Hematopoietic multipotent progenitor cell treated with erythropoietin and hydrocortisone succinate and interleukin-3 and kit ligand, for 17 days (in vitro differentiated cells): ENCODE measurements at regions not wholly inside any gene's neighbourhood (a gene's known extent, or its start where the extent isn't known, plus 50 kb on each side); places are given as distances from the start of the nearest gene placed in this dataset.

Source experiments
- DNase-seq: peaks from one replicate; pipeline ENCODE4 v3.0.0-alpha.2; 2015; ENCODE audit warnings: low spot score

GRCh38 chr11:69997352-69997751 lies 80.8 kb upstream of the ANO1 start:
- DNase-seq = no peak

GRCh38 chr11:69999721-70000120 lies 78.4 kb upstream of the ANO1 start:
- no peak for DNase-seq

- DNase-seq = no peak
These were observed 77.9 kb upstream of the ANO1 start for GRCh38 chr11:70000228-70000627.

- DNase-seq = no peak
These were observed 76.9 kb upstream of the ANO1 start for GRCh38 chr11:70001246-70001645.

GRCh38 chr11:70002433-70002832 lies 75.7 kb upstream of the ANO1 start:
- no peak for DNase-seq

- no peak for DNase-seq
These were observed 72.9 kb upstream of the ANO1 start for GRCh38 chr11:70005107-70005818.

- DNase-seq = no peak
These were observed 70.3 kb upstream of the ANO1 start for GRCh38 chr11:70007796-70008195.

- no peak for DNase-seq
These were observed 67.3 kb upstream of the ANO1 start for GRCh38 chr11:70010774-70011173.

GRCh38 chr11:70012134-70012733 lies 65.9 kb upstream of the ANO1 start:
- DNase-seq = no peak

- DNase-seq = no peak
These were observed 63.8 kb upstream of the ANO1 start for GRCh38 chr11:70014291-70014690.

GRCh38 chr11:70016666-70017367 lies 61.3 kb upstream of the ANO1 start:
- no peak for DNase-seq

- no peak for DNase-seq
These were observed 59.3 kb upstream of the ANO1 start for GRCh38 chr11:70018816-70019215.

- DNase-seq = no peak
These were observed 58.5 kb upstream of the ANO1 start for GRCh38 chr11:70019576-70020011.

GRCh38 chr11:70020336-70021214 lies 57.5 kb upstream of the ANO1 start:
- no peak for DNase-seq

GRCh38 chr11:70021586-70021985 lies 56.5 kb upstream of the ANO1 start:
- DNase-seq = no peak

GRCh38 chr11:70024036-70024772 lies 53.9 kb upstream of the ANO1 start:
- DNase-seq = no peak

GRCh38 chr11:70024773-70025045 lies 53.4 kb upstream of the ANO1 start:
- no peak for DNase-seq

GRCh38 chr11:70025308-70025707 lies 52.8 kb upstream of the ANO1 start:
- no peak for DNase-seq

- no peak for DNase-seq
These were observed 52.1 kb upstream of the ANO1 start for GRCh38 chr11:70026012-70026411.

GRCh38 chr11:70026726-70027125 lies 51.4 kb upstream of the ANO1 start:
- no peak for DNase-seq

- no peak for DNase-seq
These were observed 50.7 kb upstream of the ANO1 start for GRCh38 chr11:70027451-70027850.
